DOHH2 (cell line): ENCODE measurements at regions not wholly inside any gene's neighbourhood (a gene's known extent, or its start where the extent isn't known, plus 50 kb on each side); places are given as distances from the start of the nearest gene placed in this dataset.
"Not testable (repeated sequence)": the region's sequence is repeated elsewhere in the genome, so short reads cannot be mapped to it uniquely, and the experiment has no call there.

ENCODE experiments used
- EZH2phosphoT487 ChIP-seq: fragments of 200-600 bp; sonication (generic); IDR thresholded peaks from 2 replicates; pipeline ENCODE4 v1.6.1; 2017; ENCODE audit warnings: borderline replicate concordance, mild to moderate bottlenecking, antibody characterized with exemption, low read length, moderate library complexity, mixed read lengths
- TF ChIP-seq, protein P1 (sequence below): fragments of 200-600 bp; sonication (generic); IDR thresholded peaks from one replicate; pipeline ENCODE4 v1.5.1; 2014; ENCODE audit warnings: antibody characterized with exemption, mild to moderate bottlenecking, low read depth, low read length; ENCODE audit not compliant: poor library complexity, severe bottlenecking

DNA sequence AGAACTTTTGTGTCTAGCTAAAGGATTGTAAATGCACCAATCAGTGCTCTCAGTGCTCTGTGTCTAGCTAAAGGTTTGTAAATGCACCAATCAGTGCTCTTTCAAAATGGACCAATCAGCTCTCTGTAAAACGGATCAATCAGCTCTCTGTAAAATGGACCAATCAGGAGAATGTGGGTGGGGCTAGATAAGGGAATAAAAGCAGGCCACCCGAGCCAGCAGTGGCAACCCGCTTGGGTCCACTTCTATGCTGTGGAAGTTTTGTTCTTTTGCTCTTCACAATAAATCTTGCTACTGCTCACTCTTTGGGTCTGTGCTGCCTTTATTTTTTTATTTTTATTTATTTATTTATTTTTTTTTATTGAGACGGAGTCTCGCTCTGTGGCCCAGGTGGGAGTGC is 957.3 kb upstream of the GJE1 start:
- TF ChIP-seq, protein P1, sequence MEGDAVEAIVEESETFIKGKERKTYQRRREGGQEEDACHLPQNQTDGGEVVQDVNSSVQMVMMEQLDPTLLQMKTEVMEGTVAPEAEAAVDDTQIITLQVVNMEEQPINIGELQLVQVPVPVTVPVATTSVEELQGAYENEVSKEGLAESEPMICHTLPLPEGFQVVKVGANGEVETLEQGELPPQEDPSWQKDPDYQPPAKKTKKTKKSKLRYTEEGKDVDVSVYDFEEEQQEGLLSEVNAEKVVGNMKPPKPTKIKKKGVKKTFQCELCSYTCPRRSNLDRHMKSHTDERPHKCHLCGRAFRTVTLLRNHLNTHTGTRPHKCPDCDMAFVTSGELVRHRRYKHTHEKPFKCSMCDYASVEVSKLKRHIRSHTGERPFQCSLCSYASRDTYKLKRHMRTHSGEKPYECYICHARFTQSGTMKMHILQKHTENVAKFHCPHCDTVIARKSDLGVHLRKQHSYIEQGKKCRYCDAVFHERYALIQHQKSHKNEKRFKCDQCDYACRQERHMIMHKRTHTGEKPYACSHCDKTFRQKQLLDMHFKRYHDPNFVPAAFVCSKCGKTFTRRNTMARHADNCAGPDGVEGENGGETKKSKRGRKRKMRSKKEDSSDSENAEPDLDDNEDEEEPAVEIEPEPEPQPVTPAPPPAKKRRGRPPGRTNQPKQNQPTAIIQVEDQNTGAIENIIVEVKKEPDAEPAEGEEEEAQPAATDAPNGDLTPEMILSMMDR = not testable (repeated sequence)
- not testable (repeated sequence) for TF ChIP-seq EZH2phosphoT487
